Right lobe of liver (tissue), 4 donors: ENCODE measurements at regions not wholly inside any gene's neighbourhood (a gene's known extent, or its start where the extent isn't known, plus 50 kb on each side); places are given as distances from the start of the nearest gene placed in this dataset.

Experiments
- CTCF ChIP-seq, 4 donors: fragments of 200-600 bp in 3 of 4; fragments of 450-650 bp in 1 of 4; IDR thresholded peaks; one replicate each; pipeline versions ENCODE4 v1.5.1 to v1.8.0; 2016 to 2022; ENCODE audit warnings: antibody characterized with exemption in 4 of 4, mild to moderate bottlenecking in 2 of 4
- POLR2A ChIP-seq: fragments of 450-650 bp; IDR thresholded peaks from one replicate; pipeline ENCODE4 v1.6.1; 2017; ENCODE audit warnings: antibody characterized with exemption, mild to moderate bottlenecking
- donor health status: DM: no; HTN: no; CAD: no.
- donor health status: DM: no; HTN: no; CAD: no.
- donor health status: DM: no; HTN: yes; CAD: no.

GRCh38 chr13:112639521-112639920 lies 50.3 kb upstream of the ATP11A start:
- TF ChIP-seq POLR2A (no peak), CTCF (IDR thresholded peaks at IDR 0.05) (no peak)
